ENCODE measurements at regions not wholly inside any gene's neighbourhood (a gene's known extent, or its start where the extent isn't known, plus 50 kb on each side); places are given as distances from the start of the nearest gene placed in this dataset.
"Not testable (repeated sequence)": the region's sequence is repeated elsewhere in the genome, so short reads cannot be mapped to it uniquely, and the experiment has no call there.

DNA sequence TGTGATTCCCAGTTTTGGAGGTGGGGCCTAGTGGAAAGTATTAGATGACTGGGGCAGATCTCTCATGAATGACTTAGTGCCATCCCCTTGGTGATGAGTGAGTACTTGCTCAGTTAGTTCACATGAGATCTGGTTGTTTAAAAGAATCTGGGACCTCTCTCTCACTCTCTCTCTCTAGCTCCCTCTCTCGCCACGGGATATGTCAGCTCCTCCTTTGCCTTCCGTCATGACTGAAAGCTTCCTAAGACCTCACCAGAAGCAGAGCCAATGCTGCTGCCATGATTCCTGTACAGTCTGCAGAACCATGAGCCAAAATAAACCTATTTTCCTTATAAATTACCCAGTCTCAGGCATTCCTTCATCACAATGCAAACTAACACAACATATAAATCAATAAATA, 176.7 kb downstream of the PRELID2 start:
- DNase-seq (ENCODE audit: low read depth, low spot score): no peak

DNA sequence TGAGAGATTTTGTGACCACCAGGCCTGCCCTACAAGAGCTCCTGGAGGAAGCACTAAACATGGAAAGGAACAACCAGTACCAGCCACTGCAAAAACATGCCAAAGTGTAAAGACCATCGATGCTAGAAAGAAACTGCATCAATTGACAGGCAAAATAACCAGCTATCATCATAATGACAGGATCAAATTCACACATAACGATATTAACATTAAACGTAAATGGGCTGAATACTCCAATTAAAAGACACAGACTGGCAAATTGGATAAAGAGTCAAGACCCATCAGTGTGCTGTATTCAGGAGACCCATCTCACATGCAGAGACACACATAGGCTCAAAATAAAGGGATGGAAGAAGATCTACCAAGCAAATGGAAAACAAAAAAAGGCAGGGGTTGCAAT, 182.4 kb downstream of the PRELID2 start:
- DNase-seq (ENCODE audit: low read depth, low spot score): not testable (repeated sequence)

DNA sequence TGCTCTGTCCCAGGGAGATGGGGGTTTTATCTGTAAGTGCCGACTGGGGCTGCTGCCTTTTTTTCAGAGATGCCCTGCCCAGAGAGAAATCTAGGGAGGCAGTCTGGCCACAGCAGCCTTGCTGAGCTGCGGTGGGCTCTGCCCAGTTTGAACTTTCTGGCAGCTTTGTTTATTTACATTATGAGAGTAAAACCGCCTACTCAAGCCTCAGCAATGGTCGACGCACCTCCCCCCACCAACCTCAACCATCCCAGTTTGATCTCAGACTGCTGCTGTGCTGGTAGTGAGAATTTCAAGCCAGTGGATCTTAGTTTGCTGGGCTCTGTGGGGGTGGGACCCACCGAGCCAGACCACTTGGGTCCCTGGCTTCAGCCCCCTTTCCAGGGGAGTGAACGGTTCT, 188.0 kb downstream of the PRELID2 start:
- DNase-seq (ENCODE audit: low read depth, low spot score): not testable (repeated sequence)

DNA sequence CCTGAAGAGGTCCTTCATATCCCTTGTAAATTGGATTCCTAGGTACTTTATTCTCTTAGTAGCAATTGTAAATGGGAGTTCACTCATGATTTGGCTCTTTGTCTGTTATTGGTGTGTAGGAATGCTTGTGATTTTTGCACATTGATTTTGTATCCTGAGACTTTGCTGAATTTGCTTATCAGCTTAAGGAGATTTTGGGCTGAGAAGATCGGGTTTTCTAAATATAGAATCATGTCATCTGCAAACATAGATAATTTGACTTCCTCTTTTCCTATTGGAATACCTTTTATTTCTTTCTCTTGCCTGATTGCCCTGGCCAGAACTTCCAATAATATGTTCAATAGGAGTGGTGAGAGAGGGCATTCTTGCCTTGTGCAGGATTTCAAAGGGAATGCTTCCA, 191.9 kb downstream of the PRELID2 start:
- not testable (repeated sequence) for DNase-seq (ENCODE audit: low read depth, low spot score)

DNA sequence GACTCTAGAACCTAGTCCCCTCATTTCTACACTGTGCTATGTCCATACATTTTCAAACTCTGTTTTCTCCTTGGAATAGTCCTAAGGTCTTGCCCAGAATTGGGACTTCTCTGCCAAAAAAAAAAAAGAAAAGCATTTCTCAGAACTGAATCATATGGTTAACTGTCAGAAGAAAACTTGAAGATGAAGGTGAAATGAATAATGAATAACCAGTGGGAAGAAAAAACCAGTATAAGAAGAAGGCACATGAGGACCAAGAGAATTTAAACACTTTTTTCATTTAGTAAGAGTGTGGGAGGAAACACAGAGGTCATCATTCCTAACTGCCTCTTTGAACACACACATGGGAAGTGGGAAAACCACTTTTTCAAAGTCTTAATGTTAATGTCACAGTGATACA, 197.7 kb downstream of the PRELID2 start:
- DNase-seq (ENCODE audit: low read depth, low spot score): no peak

DNA sequence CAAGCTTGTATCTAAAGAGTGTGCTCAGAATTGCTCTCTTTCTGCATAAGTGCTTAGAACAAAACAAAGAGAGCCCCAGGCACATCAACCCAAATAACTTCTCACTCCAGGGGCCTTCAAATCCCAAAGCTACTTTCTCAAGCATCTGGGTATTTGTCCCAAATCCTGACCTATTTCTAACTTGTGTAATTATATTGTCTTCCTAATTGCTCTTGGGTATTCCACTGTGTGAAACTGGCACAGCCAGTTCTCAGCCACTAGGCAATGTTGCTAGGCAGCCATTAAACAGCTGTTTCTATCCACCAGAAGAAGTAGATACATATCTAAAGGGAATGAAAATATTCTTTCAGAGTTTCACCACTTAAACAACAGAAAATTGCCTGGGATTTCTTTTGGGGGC, 198.8 kb downstream of the PRELID2 start:
- DNase-seq (ENCODE audit: low read depth, low spot score): no peak

DNA sequence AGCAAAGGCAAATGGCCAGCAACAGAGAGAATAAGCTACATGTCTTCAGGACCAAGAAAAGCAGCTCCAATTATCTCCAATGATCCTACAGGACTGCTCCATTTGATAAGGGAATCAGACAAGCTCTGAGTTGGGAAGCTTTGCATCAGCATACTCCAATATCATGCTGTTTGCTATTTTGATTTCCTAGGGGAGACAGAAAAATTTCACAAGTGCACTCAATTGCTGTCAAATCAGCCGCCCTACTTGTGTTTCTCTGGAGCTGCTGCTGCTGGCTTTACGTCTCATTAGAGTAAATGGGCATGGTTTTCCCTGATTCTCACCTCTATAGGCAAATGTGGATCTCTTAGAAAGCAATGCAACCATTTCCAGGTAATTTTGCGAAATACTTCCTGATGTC, 201.7 kb downstream of the PRELID2 start:
- DNase-seq (ENCODE audit: low read depth, low spot score): no peak

DNA sequence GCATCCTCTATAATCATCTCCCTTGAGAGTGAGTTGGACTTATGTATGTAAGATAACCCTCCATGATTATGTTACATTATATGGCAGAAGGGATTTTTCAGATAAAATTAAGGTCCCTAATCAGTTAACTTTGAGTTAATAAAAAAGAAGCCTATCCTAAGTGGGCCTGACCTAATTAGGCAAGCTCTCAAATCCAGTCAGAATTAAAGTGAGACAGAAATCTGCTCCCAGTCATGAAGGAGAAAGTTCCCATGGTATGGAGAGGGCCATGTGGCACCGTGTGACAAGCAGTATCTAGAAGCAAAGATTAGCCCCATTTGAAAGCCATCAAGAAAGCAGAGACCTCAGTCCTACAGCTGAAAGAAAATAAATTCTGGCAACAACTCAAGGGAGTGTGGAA, 202.4 kb downstream of the PRELID2 start:
- no peak for DNase-seq (ENCODE audit: low read depth, low spot score)

DNA sequence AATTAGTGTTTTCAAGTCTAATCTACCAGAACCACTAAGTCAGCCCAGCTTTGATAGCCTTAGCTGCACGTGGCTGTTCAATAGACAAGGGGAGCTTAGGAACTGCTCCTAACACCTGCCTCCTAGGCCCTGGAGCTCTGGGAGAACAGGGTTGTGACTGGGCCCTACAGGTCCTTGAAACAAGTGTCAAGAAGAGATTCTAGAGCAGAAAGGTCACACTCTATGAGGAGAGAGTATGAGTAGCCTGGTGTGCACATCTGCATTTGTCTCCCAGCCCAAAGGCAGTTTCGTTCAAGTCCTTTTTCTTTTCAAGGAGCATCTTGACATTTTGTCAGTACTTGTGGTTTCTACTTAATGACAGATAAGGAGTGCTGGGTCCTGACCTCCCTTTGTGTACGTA, 206.1 kb downstream of the PRELID2 start:
- no peak for DNase-seq (ENCODE audit: low read depth, low spot score)

DNA sequence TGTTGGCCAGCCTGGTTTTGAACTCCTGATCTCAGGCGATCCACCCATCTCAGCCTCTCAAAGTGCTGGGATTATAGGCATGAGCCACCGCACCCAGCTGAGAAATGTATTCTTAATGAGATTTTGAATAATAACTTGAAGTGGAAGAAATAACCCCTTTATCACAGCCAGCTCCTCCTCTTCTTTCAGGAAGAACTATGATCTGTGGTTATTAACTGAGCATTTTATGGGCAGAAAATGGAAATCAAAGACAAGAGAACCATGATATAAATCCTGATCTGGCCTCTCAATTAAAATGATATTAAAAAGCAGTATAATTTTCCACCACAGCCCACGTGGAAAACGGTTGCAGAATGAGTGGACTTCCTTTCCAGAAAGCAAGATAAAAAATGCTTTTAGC, 206.6 kb downstream of the PRELID2 start:
- DNase-seq (ENCODE audit: low read depth, low spot score): no peak

DNA sequence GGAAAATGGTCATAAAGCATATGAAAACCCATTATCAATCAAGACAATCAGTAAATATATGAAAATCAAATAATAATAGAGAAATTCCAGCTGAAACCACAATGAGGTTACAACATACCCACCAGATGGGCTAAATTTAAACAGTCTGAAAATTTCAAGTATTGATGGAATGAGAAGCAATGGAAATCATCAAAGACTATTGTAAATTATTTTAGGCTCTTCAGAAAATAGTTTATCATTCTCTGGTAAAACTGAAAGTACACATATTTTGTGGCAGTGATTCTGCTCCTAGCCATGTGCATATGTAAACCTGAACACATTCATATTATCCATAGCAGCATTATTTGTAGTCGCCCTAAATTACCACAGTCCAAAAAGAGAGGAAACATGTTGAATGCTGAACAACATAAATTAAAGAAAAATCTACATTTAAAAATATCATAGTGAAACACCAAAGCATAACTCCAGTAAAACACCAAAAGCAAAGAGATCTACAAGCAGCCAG, 215.3 kb downstream of the PRELID2 start:
- DNase-seq (ENCODE audit: low read depth, low spot score): no peak

DNA sequence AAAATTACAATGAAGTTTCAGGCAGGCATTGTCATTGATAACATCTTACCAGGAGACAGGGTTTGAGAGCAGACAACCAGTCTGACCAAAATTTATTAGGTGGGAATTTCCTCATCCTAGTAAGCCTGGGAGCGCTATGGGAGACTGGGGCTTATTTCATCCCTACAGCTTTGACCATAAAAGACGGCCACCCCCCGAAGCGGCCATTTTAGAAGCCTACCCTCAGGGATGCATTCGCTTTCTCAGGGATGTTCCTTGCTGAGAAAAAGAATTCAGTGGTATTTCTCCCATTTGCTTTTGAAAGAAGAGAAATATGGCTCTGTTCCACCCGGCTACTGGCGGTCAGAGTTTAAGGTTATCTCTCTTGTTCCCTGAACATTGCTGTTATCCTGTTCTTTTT, 218.4 kb downstream of the PRELID2 start:
- DNase-seq (ENCODE audit: low read depth, low spot score): not testable (repeated sequence)

DNA sequence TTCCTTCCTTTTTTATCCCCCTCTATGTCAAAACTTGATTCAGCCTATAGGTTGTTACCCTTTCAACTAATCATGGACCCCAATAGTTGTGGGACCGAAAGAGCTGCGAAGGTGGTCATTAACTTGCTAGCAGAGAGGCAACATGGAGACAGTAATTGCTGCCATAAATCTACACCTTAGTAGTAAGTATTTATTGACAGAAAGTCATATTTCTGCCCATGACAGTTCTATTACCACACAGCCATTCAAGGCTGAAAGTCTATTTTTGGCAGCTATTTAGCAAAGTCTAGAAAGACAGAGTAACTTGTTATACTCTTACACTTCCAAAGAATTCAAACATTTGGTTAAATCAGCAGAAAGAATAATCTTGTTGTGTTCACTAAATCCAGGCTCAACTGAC, 236.2 kb downstream of the PRELID2 start:
- DNase-seq (ENCODE audit: low read depth, low spot score): no peak

DNA sequence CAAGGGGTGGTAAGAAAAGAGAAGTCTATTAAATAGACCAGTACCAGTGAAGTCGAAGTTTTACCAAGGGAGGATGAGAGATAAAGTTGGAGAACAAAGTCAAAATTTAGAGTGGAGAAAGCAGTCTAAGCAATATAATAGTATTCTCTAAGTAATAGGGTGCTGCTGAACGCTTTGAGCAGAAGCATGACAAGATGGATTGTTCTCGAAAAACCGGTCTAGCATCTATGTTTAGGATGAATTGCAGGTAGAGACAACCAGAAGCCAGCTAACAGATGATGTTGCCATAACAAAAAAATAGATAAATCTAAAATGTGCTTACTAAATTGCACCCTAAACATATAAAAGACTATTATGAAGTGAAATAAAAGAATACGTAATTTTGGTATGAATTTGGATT, 237.0 kb downstream of the PRELID2 start:
- DNase-seq (ENCODE audit: low read depth, low spot score): no peak

DNA sequence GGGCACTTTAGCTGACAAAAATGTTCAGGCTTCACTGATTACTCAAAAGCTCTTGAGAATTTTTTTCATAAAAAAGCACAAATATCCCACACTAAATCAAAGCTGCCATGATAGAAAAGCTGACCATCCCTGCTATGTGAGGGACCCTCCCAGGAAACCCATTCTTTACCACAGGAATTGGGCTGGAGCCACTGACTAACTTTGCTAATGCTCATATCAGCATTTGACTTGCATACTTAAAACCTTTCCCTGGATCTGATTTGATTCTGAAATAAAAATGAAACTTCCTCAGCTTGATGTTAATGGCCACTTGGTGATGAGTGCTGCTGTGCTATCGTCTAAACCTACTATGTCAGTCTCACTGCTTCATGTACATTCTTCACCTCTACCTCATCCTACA, 243.6 kb downstream of the PRELID2 start:
- DNase-seq (ENCODE audit: low read depth, low spot score): no peak

DNA sequence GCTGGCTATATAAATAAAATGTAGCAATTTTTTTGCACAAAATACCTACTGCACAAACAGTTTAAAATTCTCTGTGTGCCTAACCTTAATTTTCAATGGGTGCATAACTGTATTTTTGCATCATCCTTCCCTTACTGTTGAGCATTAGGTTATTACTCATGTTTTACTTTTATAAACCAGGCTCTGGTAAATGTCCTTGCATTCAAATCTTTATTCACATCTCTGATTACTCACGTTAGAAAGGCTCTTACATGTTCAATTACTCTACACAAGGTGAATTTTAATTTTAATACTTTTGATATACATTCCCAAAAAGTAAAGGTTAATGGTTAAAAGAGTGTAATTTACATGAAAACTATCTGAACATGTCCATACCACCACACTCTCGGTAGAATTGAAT, 246.1 kb downstream of the PRELID2 start:
- DNase-seq (ENCODE audit: low read depth, low spot score): no peak

DNA sequence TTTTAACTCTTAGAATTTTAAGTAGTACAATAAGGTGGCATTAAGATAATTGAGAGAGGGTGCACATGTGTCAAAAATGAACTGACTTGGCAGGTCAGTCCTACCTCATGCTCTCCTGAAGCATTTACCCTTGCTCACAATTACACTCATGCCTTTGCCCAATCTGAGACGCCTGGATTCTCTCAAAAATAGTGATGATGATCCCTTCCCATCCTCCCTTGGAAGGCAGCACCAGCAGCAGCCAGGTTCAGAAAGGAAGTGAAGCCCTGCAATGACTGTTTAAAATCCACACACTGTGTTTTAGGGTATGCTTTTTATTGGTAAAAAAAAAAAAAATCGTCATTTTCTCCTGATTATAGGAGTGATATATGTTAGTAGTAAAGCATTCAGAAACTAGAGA, 246.6 kb downstream of the PRELID2 start:
- no peak for DNase-seq (ENCODE audit: low read depth, low spot score)

DNA sequence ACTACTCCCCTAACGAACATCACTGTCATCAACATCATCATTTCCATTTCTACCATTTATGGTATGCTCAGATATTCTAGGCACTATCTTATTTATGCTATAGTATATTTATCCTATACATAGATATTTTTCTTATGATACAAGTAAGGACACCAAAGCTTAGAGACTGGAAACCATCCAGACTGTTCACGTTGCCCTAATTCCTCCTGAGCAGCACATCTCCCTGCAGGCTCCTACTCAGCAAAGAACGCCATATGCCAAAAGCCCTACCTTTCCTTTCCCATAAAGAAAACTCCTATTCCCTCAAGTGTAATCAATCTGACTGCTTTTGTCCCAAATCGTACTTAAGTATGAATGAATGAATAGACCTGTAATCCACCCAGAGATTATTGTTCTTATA, 247.0 kb downstream of the PRELID2 start:
- no peak for DNase-seq (ENCODE audit: low read depth, low spot score)

DNA sequence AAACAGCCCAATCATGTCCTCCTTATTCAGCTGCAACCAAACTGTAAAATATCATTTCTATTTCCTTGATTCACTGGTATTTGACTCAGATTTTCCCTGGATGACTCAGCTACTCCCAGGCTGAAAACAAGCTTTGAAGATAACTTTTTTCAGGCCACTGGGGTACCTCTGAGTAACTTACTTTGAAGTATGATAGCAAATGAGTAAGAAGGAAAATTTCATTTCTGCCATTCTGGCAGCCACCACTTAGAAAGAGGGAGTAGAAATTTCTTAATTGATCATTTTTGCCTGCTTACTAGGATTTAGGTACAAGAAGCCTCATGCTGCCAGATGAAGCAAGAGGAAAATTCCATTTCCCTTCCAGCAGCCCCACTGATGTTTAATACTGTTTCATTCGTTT, 247.4 kb downstream of the PRELID2 start:
- DNase-seq (ENCODE audit: low read depth, low spot score): no peak

DNA sequence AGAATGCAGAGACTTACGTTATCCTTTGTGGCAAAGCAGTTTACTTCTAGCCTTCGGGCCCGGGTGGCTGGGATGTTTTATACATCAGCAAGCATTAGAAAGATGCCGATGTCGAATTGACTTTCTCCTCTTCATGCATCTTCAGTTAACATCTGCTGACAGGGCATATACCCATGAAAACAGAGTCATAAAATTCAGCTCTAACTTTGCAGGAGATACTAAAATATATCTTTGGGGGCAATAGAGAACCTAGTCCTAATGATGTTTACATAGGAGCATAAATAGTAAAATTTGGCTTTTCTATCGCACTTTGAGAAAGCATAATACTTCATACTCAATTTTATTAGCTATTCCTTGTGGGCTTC, 247.9 kb downstream of the PRELID2 start:
- no peak for DNase-seq (ENCODE audit: low read depth, low spot score)

DNA sequence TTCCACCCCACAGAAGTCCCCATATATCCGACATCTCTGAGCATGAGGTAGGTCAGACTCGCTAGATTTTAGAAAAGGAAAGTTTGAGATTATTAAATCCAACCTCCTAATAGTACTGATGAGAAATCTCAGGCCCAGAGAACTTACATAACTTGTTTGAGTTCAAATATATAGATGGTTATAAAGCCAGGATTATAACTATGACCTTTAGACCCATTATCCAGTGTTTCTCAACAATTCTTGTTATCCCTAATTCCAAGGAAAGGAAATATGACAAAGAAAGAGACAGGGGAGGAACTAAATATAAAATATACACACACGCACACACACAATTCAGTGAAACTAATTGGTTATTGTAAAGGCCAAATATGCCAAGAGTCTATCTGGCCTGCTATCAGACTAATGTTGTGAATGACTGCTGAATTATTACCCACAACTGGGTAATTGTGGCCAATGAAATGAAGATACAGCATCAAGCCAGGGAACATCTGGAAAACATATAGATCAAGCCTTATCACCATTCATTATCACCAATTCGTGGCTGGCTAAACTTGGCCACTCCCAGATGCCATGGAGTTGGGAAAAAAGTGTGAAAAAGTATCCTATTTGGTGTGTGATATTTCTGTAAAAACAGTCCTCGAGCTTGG, 248.4 kb downstream of the PRELID2 start:
- no peak for DNase-seq (ENCODE audit: low read depth, low spot score)

DNA sequence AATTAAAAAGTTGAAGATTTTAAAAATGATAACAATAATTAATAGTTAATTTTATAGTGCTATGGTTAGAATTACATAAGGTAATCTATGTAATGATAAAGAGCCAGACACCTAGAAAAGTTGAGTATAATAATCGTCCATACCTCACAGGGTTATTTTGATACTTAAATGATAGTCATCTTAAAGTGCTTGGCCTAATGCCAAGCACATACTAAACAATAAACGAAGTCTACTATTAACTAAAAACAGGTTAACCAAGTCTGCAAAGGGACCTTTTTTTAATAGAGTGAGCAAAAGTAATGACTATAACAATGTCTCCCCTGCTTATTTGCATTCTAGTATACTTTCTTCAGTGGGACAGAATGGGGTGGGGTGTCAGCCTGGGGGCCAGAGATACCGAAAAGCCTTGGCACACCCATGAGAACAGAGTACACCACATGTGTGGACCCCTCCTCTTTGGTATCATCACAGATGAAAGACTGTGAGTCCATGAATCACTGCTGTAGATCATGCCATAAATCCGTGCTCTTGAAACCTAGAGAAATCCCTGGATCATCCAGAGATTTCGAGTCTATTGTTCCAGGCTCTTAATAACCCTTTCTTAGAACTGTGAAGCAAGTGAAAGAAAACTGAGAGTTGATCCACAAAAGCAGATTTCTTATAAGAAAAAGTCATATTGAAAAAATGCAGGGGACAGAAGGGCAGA, 249.5 kb downstream of the PRELID2 start:
- no peak for DNase-seq (ENCODE audit: low read depth, low spot score)

DNA sequence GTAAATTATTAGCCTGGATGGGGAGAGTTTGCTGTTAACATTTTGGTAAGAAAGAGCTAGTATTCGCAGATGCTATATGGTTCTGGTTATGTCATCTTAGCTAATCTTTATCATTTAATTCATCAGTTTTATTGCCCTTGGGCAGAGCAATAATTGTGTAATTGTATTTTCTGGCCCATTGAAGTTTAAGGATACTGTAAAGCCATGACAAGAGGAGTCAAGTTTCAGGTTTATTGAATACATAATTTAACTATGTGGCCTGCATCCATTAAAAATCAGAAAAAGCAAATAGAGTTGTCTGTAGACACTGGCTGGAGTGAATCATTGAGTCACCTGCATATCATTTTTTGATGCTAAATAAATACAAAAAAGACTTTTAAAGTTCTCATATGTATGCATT, 255.8 kb downstream of the PRELID2 start:
- DNase-seq (ENCODE audit: low read depth, low spot score): no peak

Measured in iPS DF 19.7 (cell line).